HCT116 (cell line): ENCODE measurements at regions not wholly inside any gene's neighbourhood (a gene's known extent, or its start where the extent isn't known, plus 50 kb on each side); places are given as distances from the start of the nearest gene placed in this dataset.

Experiments
- ATAC-seq: fragments of 200-7000 bp; cut with Tn5 transposase; 2 replicates; pipeline ENCODE4 v1.9.1; 2020; ENCODE audit warnings: mild to moderate bottlenecking, moderate library complexity
- BruUV-seq: library from RNA; stranded (reverse); fragments of 400-500 nt; replicated peaks from 2 replicates; lab custom pipeline; 2021; lab: Mats Ljungman, UMichigan
- CTCF ChIA-PET: fragments of 300-600 bp; sonication (Branson Sonifier 250); formaldehyde crosslinking; loops from one replicate; lab custom pipeline; 2021; ENCODE audit warnings: antibody characterized with exemption; lab: Charles Lee
- POLR2A ChIA-PET: fragments of 300-600, 350-600 bp; sonication (Branson Sonifier 250); formaldehyde crosslinking; loops from one replicate; lab custom pipeline; 2021; ENCODE audit warnings: antibody characterized with exemption; lab: Charles Lee
- RAD21 ChIA-PET, 2 experiments: fragments of 300-600 bp; sonication (Branson Sonifier 250); formaldehyde crosslinking; loops; one replicate each; lab custom pipeline; 2023; ENCODE audit warnings: low total read pairs in 2 of 2; ENCODE audit not compliant: uncharacterized antibody in 2 of 2, unreplicated experiment in 2 of 2, low non-redundant PET in 1 of 2; lab: Charles Lee
- DNase-seq: peaks from one replicate; pipeline ENCODE4 v3.0.0-alpha.2; 2010; ENCODE audit warnings: low read depth, low spot score
- H2AFZ ChIP-seq: fragments of 200-600 bp; shearing (Covaris generic), sonication (generic); 2 replicates; pipeline ENCODE4 v1.6.1; 2017; ENCODE audit warnings: low read depth, mixed run types, mixed read lengths, antibody characterized with exemption, low read length; ENCODE audit not compliant: poor library complexity, severe bottlenecking
- H3K27ac ChIP-seq: 2 replicates; pipeline ENCODE4 v1.5.1; 2012; ENCODE audit warnings: low read depth, low read length
- H3K27me3 ChIP-seq: fragments of 200-600 bp; sonication (generic); 2 replicates; pipeline ENCODE4 v1.6.1; 2016; ENCODE audit warnings: mixed run types, low read length, mixed read lengths; ENCODE audit not compliant: insufficient read depth
- H3K36me3 ChIP-seq, 2 experiments: fragments of 200-500 bp in 1 of 2; fragments of 200-600 bp in 1 of 2; sonication (Bioruptor generic) in 1 of 2; sonication (generic) in 1 of 2; 2 replicates each; pipeline versions ENCODE4 v1.5.1 to v1.6.1; 2014 to 2016; ENCODE audit warnings: low read length in 2 of 2, inconsistent platforms in 1 of 2, mixed read lengths in 1 of 2, mixed run types in 1 of 2; ENCODE audit not compliant: insufficient read depth in 2 of 2, control insufficient read depth in 1 of 2
- H3K4me1 ChIP-seq, 2 experiments: fragments of 200-600 bp in 1 of 2; sonication (generic) in 1 of 2; 2 replicates each; pipeline versions ENCODE4 v1.5.1 to v1.6.1; 2012 to 2017; ENCODE audit warnings: low read length in 2 of 2, inconsistent platforms in 1 of 2, mild to moderate bottlenecking in 1 of 2, mixed read lengths in 1 of 2, mixed run types in 1 of 2, moderate library complexity in 1 of 2; ENCODE audit not compliant: insufficient read depth in 2 of 2, control insufficient read depth in 1 of 2
- H3K4me2 ChIP-seq: fragments of 200-600 bp; sonication (generic); 2 replicates; pipeline ENCODE4 v1.6.1; 2017; ENCODE audit warnings: mixed run types, low read length, mixed read lengths
- H3K4me3 ChIP-seq, 2 experiments: fragments of 200-600 bp in 1 of 2; sonication (generic) in 1 of 2; replicated peaks in 1 of 2; 2 replicates each; pipeline ENCODE4 v1.5.1; 2011 to 2016; ENCODE audit warnings: low read length in 2 of 2, control low read depth in 1 of 2, low read depth in 1 of 2, mild to moderate bottlenecking in 1 of 2, mixed read lengths in 1 of 2, mixed run types in 1 of 2
- H3K79me2 ChIP-seq: fragments of 200-600 bp; sonication (generic); 2 replicates; pipeline ENCODE4 v1.6.1; 2017; ENCODE audit warnings: mild to moderate bottlenecking, mixed run types, low read length, moderate library complexity, mixed read lengths; ENCODE audit not compliant: insufficient read depth
- H3K9ac ChIP-seq: fragments of 200-600 bp; sonication (generic); 2 replicates; pipeline ENCODE4 v1.6.1; 2016; ENCODE audit warnings: low read length, mixed read lengths
- H3K9me2 ChIP-seq: fragments of 200-600 bp; sonication (generic), shearing (Covaris generic); 2 replicates; pipeline ENCODE4 v1.6.1; 2017; ENCODE audit warnings: mixed run types, mild to moderate bottlenecking, moderate library complexity; ENCODE audit not compliant: insufficient read depth
- H3K9me3 ChIP-seq, 2 experiments: fragments of 200-500 bp in 1 of 2; fragments of 200-600 bp in 1 of 2; sonication (Bioruptor generic) in 1 of 2; sonication (generic) in 1 of 2; 2 replicates each; pipeline ENCODE4 v1.6.1; 2014 to 2017; ENCODE audit warnings: low read length in 2 of 2, mixed read lengths in 2 of 2, inconsistent platforms in 1 of 2, low read depth in 1 of 2, mild to moderate bottlenecking in 1 of 2, mixed run types in 1 of 2, moderate library complexity in 1 of 2; ENCODE audit not compliant: control insufficient read depth in 1 of 2, insufficient read depth in 1 of 2
- H4K20me1 ChIP-seq: fragments of 200-600 bp; sonication (generic), shearing (Covaris generic); 2 replicates; pipeline ENCODE4 v1.6.1; 2017; ENCODE audit warnings: mixed run types, mild to moderate bottlenecking, moderate library complexity; ENCODE audit not compliant: insufficient read depth
- CEBPB ChIP-seq: IDR thresholded peaks from 2 replicates; pipeline ENCODE4 v1.6.1; 2012; ENCODE audit warnings: low read depth
- EGR1 ChIP-seq: IDR thresholded peaks from 2 replicates; pipeline ENCODE4 v1.6.1; 2012; ENCODE audit warnings: low read depth
- ELF1 ChIP-seq: IDR thresholded peaks from 2 replicates; pipeline ENCODE4 v1.6.1; 2012; ENCODE audit warnings: low read depth, borderline replicate concordance
- EZH2 ChIP-seq: fragments of 200-600 bp; sonication (generic); IDR thresholded peaks from 2 replicates; pipeline ENCODE4 v1.6.1; 2017; ENCODE audit warnings: antibody characterized with exemption, mixed run types
- EZH2phosphoT487 ChIP-seq: fragments of 200-600 bp; IDR thresholded peaks from 2 replicates; pipeline ENCODE4 v1.6.1; 2018; ENCODE audit warnings: antibody characterized with exemption, borderline replicate concordance
- FOSL1 ChIP-seq: IDR thresholded peaks from 2 replicates; pipeline ENCODE4 v1.6.1; 2012; ENCODE audit warnings: low read depth
- JUND ChIP-seq: IDR thresholded peaks from 2 replicates; pipeline ENCODE4 v1.6.1; 2012
- MAX ChIP-seq: IDR thresholded peaks from 2 replicates; pipeline ENCODE4 v1.6.1; 2012
- POLR2A ChIP-seq: IDR thresholded peaks from 2 replicates; pipeline ENCODE4 v1.7.0; 2011; ENCODE audit warnings: borderline replicate concordance; ENCODE audit not compliant: insufficient read depth, insufficient read length; ENCODE audit errors: extremely low read depth
- SP1 ChIP-seq: IDR thresholded peaks from 2 replicates; pipeline ENCODE4 v1.6.1; 2012; ENCODE audit warnings: low read depth
- TCF7L2 ChIP-seq: IDR thresholded peaks from 2 replicates; pipeline ENCODE4 v1.7.0; 2011; ENCODE audit warnings: borderline replicate concordance, inconsistent platforms; ENCODE audit not compliant: insufficient read depth, insufficient read length; ENCODE audit errors: extremely low read depth
- YY1 ChIP-seq: IDR thresholded peaks from 2 replicates; pipeline ENCODE4 v1.6.1; 2011; ENCODE audit warnings: low read length, low read depth, moderate library complexity, mild to moderate bottlenecking; ENCODE audit not compliant: insufficient replicate concordance; ENCODE audit errors: extremely low read depth
- ZBTB33 ChIP-seq: IDR thresholded peaks from 2 replicates; pipeline ENCODE4 v1.6.1; 2011; ENCODE audit warnings: mild to moderate bottlenecking, low read length, moderate library complexity; ENCODE audit not compliant: insufficient replicate concordance; ENCODE audit errors: extremely low read depth
- ZFX ChIP-seq: fragments of 450-650 bp; IDR thresholded peaks from 2 replicates; pipeline ENCODE4 v1.6.1; 2017
- ZNF274 ChIP-seq: fragments of 200-500 bp; sonication (Bioruptor generic); IDR thresholded peaks from 2 replicates; pipeline ENCODE4 v1.6.1; 2014; ENCODE audit warnings: mild to moderate bottlenecking, low read depth, low read length, inconsistent platforms
- intact Hi-C: fragments of 100-400 bp; cut with micrococcal nuclease; formaldehyde crosslinking; loops from 2 replicates; pipeline ENCODE4 v1.10.0; 2022

DNA sequence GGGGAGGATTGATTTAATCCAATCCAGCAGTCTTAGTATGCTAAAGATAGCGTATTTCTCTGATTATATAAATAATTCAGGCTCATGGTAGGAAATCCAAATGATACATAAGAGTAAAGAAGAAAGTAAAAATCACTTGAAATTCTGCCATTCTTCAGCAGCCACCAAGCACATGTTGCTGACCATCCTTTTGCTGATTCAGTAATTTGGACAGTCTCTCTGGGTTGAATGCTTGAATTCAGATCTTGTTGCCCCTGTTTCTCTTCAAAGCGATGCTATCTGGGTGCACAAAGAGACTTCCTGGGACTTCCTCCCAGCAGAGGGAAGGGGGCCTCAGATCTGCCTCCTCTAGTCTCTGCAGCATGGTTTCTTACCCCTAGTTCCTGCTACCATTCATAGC, 609.1 kb downstream of the UTRN start:
- Histone ChIP-seq H3K4me3 (no peak overlapping the region), H2AFZ (no peak overlapping the region), H3K9me2 (no peaks in the 10 kb centered on the region), H3K4me1 (peaks cover 33 to 53% of the 10 kb centered on the region in 2 experiments), H3K27me3 (no peaks in the 10 kb centered on the region), H3K4me2 (no peak overlapping the region), H3K9ac (no peak overlapping the region), H4K20me1 (no peaks in the 10 kb centered on the region), H3K27ac (no peak overlapping the region), H3K79me2 (no peaks in the 10 kb centered on the region), H3K36me3 (peaks cover 0 to 13% of the 10 kb centered on the region in 2 experiments; a peak in 1 of 4 replicates), H3K9me3 (no peaks in the 10 kb centered on the region)
- intact Hi-C loops = no loop called here
- RAD21 ChIA-PET = no interaction called here
- POLR2A ChIA-PET = no interaction called here
- no peak for ATAC-seq
- TF ChIP-seq EZH2phosphoT487 (no peak), SP1 (no peak), ZBTB33 (no peak), EGR1 (no peak), JUND (no peak), ZFX (no peak), POLR2A (no peak), ZNF274 (no peak), FOSL1 (no peak), ELF1 (no peak), TCF7L2 (no peak), CEBPB (no peak), MAX (no peak), EZH2 (no peak), YY1 (no peak)
- DNase-seq = no peak
- CTCF ChIA-PET = no interaction called here
- no TSS peak for BruUV-seq
